PC-3 (cell line): ENCODE measurements at regions not wholly inside any gene's neighbourhood (a gene's known extent, or its start where the extent isn't known, plus 50 kb on each side); places are given as distances from the start of the nearest gene placed in this dataset.

Source experiments
- ATAC-seq: fragments of 200-7000 bp; cut with Tn5 transposase; 2 replicates; pipeline ENCODE4 v1.9.1; 2020; ENCODE audit warnings: mild to moderate bottlenecking, moderate library complexity
- BruUV-seq: library from RNA; stranded (reverse); fragments of 400-500 nt; replicated peaks from 2 replicates; lab custom pipeline; 2021; lab: Mats Ljungman, UMichigan
- CTCF ChIA-PET: fragments of 300-600 bp; sonication (Branson Sonifier 250); formaldehyde crosslinking; loops from one replicate; lab custom pipeline; 2022; ENCODE audit warnings: antibody characterized with exemption; lab: Charles Lee
- POLR2A ChIA-PET: fragments of 300-600 bp; sonication (Branson Sonifier 250); formaldehyde crosslinking; loops from one replicate; lab custom pipeline; 2022; ENCODE audit warnings: antibody characterized with exemption; ENCODE audit not compliant: unreplicated experiment; lab: Charles Lee
- DNase-seq: peaks from one replicate; pipeline ENCODE4 v3.0.0-alpha.2; 2015
- H2AFZ ChIP-seq: fragments of 300-600 bp; sonication (generic); 2 replicates; pipeline ENCODE4 v1.6.0; 2016; ENCODE audit warnings: antibody characterized with exemption, low read length
- H3F3A ChIP-seq: fragments of 300-600 bp; sonication (generic); one replicate; pipeline ENCODE4 v1.6.0; 2017; ENCODE audit warnings: antibody characterized with exemption, low read length, control low read depth, mild to moderate bottlenecking; ENCODE audit not compliant: unreplicated experiment
- H3K27ac ChIP-seq: fragments of 300-600 bp; sonication (generic); 2 replicates; pipeline ENCODE4 v1.5.1; 2016; ENCODE audit warnings: mild to moderate bottlenecking, low read length
- H3K27me3 ChIP-seq: fragments of 300-600 bp; sonication (generic); 2 replicates; pipeline ENCODE4 v1.6.1; 2016; ENCODE audit warnings: low read length, mixed read lengths
- H3K36me3 ChIP-seq: fragments of 300-600 bp; sonication (generic); 2 replicates; pipeline ENCODE4 v1.6.1; 2016; ENCODE audit warnings: low read depth, mixed run types, low read length, mixed read lengths
- H3K4me1 ChIP-seq: fragments of 300-600 bp; sonication (generic); 2 replicates; pipeline ENCODE4 v1.5.1; 2016; ENCODE audit warnings: low read length; ENCODE audit not compliant: insufficient read depth
- H3K4me2 ChIP-seq: fragments of 300-600 bp; sonication (generic); 2 replicates; pipeline ENCODE4 v1.6.0; 2016; ENCODE audit warnings: low read length
- H3K4me3 ChIP-seq: fragments of 300-600 bp; sonication (generic); 2 replicates; pipeline ENCODE4 v1.5.1; 2016; ENCODE audit warnings: mild to moderate bottlenecking, low read length, mixed read lengths
- H3K79me2 ChIP-seq: fragments of 300-600 bp; sonication (generic); 2 replicates; pipeline ENCODE4 v1.6.1; 2017; ENCODE audit warnings: low read length, mixed read lengths
- H3K9ac ChIP-seq: fragments of 300-600 bp; sonication (generic); 2 replicates; pipeline ENCODE4 v1.6.0; 2016; ENCODE audit warnings: mild to moderate bottlenecking, low read length
- H3K9me2 ChIP-seq: fragments of 300-600 bp; sonication (generic); replicated peaks from 2 replicates; pipeline ENCODE4 v1.6.1; 2016; ENCODE audit warnings: mixed run types, low read length, mixed read lengths
- H3K9me3 ChIP-seq: fragments of 300-600 bp; sonication (generic); 2 replicates; pipeline ENCODE4 v1.6.1; 2016; ENCODE audit warnings: low read length, mixed read lengths
- H4K20me1 ChIP-seq: fragments of 300-600 bp; sonication (generic); 2 replicates; pipeline ENCODE4 v1.6.1; 2016; ENCODE audit warnings: low read length, mixed read lengths
- CTCF ChIP-seq: fragments of 300-600 bp; sonication (generic); conservative IDR thresholded peaks from 2 replicates; pipeline ENCODE4 v1.5.1; 2017; ENCODE audit warnings: antibody characterized with exemption, low read depth, mild to moderate bottlenecking, low read length
- EZH2 ChIP-seq: fragments of 300-600 bp; sonication (generic); IDR thresholded peaks from one replicate; pipeline ENCODE4 v1.6.1; 2017; ENCODE audit warnings: antibody characterized with exemption, mild to moderate bottlenecking, low read length; ENCODE audit not compliant: unreplicated experiment
- EZH2phosphoT487 ChIP-seq: fragments of 300-600 bp; sonication (generic); IDR thresholded peaks from 2 replicates; pipeline ENCODE4 v1.6.1; 2018; ENCODE audit warnings: mild to moderate bottlenecking, antibody characterized with exemption, low read length, borderline replicate concordance
- intact Hi-C: fragments of 100-400 bp; cut with micrococcal nuclease; formaldehyde crosslinking; loops from 2 replicates; pipeline ENCODE4 v1.9.0; 2023

GRCh38 chr19:28553764-28554163 is 659.2 kb downstream of the UQCRFS1 start:
- no peaks in the 10 kb centered on the region for H3K36me3 ChIP-seq
- H3K4me3 ChIP-seq = no peak overlapping the region
- intact Hi-C loops = no loop called here
- H4K20me1 ChIP-seq = no peaks in the 10 kb centered on the region
- no peaks in the 10 kb centered on the region for H3K27me3 ChIP-seq
- no TSS peak for BruUV-seq
- no peaks in the 10 kb centered on the region for H3K9me3 ChIP-seq
- no peaks in the 10 kb centered on the region for H3K9me2 ChIP-seq
- DNase-seq (no peak), ATAC-seq (no peak)
- no peak overlapping the region for H3K9ac ChIP-seq
- ChIA-PET POLR2A (no interaction called here), CTCF (no interaction called here)
- TF ChIP-seq CTCF (no peak), EZH2 (no peak), EZH2phosphoT487 (no peak)
- H3K4me1 ChIP-seq = no peaks in the 10 kb centered on the region
- H3F3A ChIP-seq = no peaks in the 10 kb centered on the region
- no peak overlapping the region for H3K27ac ChIP-seq
- H3K4me2 ChIP-seq = no peak overlapping the region
- no peak overlapping the region for H2AFZ ChIP-seq
- no peaks in the 10 kb centered on the region for H3K79me2 ChIP-seq

DNA sequence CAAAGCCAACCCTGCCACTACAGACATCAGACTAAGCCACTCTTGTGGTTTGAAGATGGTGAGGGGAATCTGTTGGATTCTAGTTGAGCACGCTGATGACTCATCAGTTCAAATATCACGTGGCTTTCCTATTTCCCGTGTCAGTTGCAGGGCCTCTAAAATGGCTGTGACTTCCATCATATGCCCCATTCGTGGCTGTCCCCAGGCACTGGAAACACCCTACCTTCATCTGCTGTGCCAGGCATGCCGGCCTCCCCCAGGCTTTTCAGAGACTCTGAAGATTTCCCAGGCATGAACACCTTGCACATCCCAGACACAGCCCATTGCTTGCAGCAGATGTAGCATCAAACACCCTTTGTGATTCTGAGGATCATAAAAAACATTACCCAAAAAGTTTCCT is 659.9 kb downstream of the UQCRFS1 start:
- H3K9me2 ChIP-seq = no peaks in the 10 kb centered on the region
- intact Hi-C loops = no loop called here
- no TSS peak for BruUV-seq
- no peaks in the 10 kb centered on the region for H3K79me2 ChIP-seq
- H3K27me3 ChIP-seq = no peaks in the 10 kb centered on the region
- H3K4me2 ChIP-seq = no peak overlapping the region
- ATAC-seq (no peak), DNase-seq (no peak)
- H3K4me1 ChIP-seq = no peaks in the 10 kb centered on the region
- no peaks in the 10 kb centered on the region for H3F3A ChIP-seq
- TF ChIP-seq EZH2 (no peak), CTCF (no peak), EZH2phosphoT487 (no peak)
- POLR2A ChIA-PET = no interaction called here
- H3K36me3 ChIP-seq = no peaks in the 10 kb centered on the region
- no peaks in the 10 kb centered on the region for H3K9me3 ChIP-seq
- H3K27ac ChIP-seq = no peak overlapping the region
- CTCF ChIA-PET = no interaction called here
- H3K9ac ChIP-seq = no peak overlapping the region
- H4K20me1 ChIP-seq = no peaks in the 10 kb centered on the region
- H3K4me3 ChIP-seq = no peak overlapping the region
- H2AFZ ChIP-seq = no peak overlapping the region

DNA sequence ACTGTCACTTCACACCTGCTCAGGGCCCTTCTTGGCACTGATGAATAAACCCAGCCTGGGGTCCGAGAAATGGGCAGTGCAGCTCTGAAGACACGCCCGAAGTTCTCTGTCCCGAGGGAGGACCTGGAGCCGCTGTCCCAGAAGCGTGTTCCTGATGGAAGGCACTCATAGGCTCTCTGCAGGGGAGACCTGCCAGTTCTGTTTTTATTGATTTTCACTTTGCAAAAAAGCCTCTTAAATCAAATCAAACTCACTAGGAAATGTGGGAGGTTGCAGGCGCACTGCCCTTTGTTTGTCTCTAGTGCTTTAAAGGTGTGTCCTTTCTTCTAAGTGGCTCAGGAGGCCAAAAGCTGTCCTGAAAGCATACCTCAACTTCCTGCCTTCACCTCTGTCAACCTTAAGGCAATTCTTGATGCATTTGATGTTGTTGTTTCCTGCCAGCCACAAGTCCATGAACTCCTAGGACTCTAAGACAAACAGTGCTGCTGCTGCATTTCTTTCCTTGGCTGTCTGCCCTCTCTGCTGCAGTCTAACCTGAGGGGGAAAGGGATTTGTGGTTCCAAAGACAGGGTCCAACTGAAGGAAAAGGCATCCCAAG is 663.2 kb downstream of the UQCRFS1 start:
- no peaks in the 10 kb centered on the region for H3K27me3 ChIP-seq
- DNase-seq (no peak), ATAC-seq (no peak)
- ChIA-PET POLR2A (no interaction called here), CTCF (no interaction called here)
- no peaks in the 10 kb centered on the region for H4K20me1 ChIP-seq
- H3K79me2 ChIP-seq = no peaks in the 10 kb centered on the region
- intact Hi-C loops = no loop called here
- no peaks in the 10 kb centered on the region for H3K9me2 ChIP-seq
- H3K9me3 ChIP-seq = no peaks in the 10 kb centered on the region
- no peak overlapping the region for H3K27ac ChIP-seq
- TF ChIP-seq EZH2 (no peak), CTCF (no peak)
- no peak overlapping the region for H3K9ac ChIP-seq
- BruUV-seq = no TSS peak
- no peak overlapping the region for H3K4me3 ChIP-seq
- H3K4me1 ChIP-seq = no peaks in the 10 kb centered on the region
- H2AFZ ChIP-seq = no peak overlapping the region
- no peaks in the 10 kb centered on the region for H3F3A ChIP-seq
- no peak overlapping the region for H3K4me2 ChIP-seq
- no peaks in the 10 kb centered on the region for H3K36me3 ChIP-seq
